Body of pancreas (tissue), 4 donors: ENCODE measurements at regions not wholly inside any gene's neighbourhood (a gene's known extent, or its start where the extent isn't known, plus 50 kb on each side); places are given as distances from the start of the nearest gene placed in this dataset.

ENCODE experiments used
- ATAC-seq: fragments of 150-250 bp; one replicate; pipeline ENCODE4 v1.9.1; 2016
- DNase-seq, 4 donors: peaks; one replicate each; pipeline ENCODE4 v3.0.0-alpha.2; 2019
- H3K27ac ChIP-seq, 4 donors: fragments of 200-600 bp; sonication (generic); 1 replicate in 3 of 4; 2 replicates in 1 of 4; pipeline versions ENCODE4 v1.5.1 to v1.6.1; 2016 to 2019; ENCODE audit warnings: mild to moderate bottlenecking in 1 of 4, mixed read lengths in 1 of 4, moderate library complexity in 1 of 4
- H3K27me3 ChIP-seq, 2 donors: fragments of 200-600 bp; sonication (generic); one replicate each; pipeline ENCODE4 v1.6.0; 2016; ENCODE audit warnings: mild to moderate bottlenecking in 1 of 2
- H3K36me3 ChIP-seq, 2 donors: fragments of 200-600 bp; sonication (generic); replicated peaks in 1 of 2; 2 replicates each; pipeline ENCODE4 v1.5.1; 2016; ENCODE audit warnings: low read depth in 2 of 2; ENCODE audit not compliant: insufficient read depth in 1 of 2
- H3K4me1 ChIP-seq: fragments of 200-600 bp; sonication (generic); one replicate; pipeline ENCODE4 v1.6.0; 2016
- H3K4me3 ChIP-seq, 2 donors: fragments of 200-600 bp; sonication (generic); 1 replicate in 1 of 2; 2 replicates in 1 of 2; pipeline ENCODE4 v1.5.1; 2016 to 2019
- H3K9me3 ChIP-seq, 3 donors: fragments of 200-600 bp; sonication (generic); 1 replicate in 2 of 3; 2 replicates in 1 of 3; pipeline ENCODE4 v1.5.1; 2016
- CTCF ChIP-seq, 7 experiments: fragments of 450-650 bp in 4 of 7; fragments of 200-600 bp in 3 of 7; sonication (generic) in 3 of 7; IDR thresholded peaks; one replicate each; pipeline ENCODE4 v1.5.1; 2016 to 2019; ENCODE audit warnings: antibody characterized with exemption in 7 of 7
- POLR2A ChIP-seq, 3 donors: fragments of 450-650 bp; IDR thresholded peaks; one replicate each; pipeline ENCODE4 v1.6.1; 2016; ENCODE audit warnings: antibody characterized with exemption in 3 of 3, mild to moderate bottlenecking in 2 of 3
- WGBS, 2 donors: methylation state at CpG; one replicate each; pipeline ENCODE4 v1.1.5; 2017; 5-methylcytosine and 5-hydroxymethylcytosine counted together
- intact Hi-C: fragments of 100-400 bp; cut with DNase I; formaldehyde crosslinking; loops from one replicate; pipeline ENCODE4 v1.15.1; 2023

DNA sequence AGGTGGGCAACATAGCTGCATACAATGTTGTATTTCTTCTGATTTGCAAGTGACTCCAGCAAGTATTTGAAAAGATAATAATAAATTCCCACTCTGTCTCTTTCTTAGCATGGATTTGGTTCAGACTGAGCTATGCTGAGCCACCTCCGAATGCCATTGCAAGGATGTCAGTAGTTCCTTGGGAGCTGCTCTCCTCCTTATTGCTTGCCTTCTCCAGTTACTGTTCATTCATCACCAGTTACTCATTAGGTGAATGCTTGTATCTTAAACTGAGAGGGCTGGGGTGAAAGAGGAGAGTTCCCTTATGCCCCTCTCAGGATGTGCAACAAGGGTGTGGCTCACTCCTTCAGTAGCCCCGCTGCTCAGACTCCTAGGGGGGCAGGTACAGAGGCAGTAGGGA lies 78.4 kb upstream of the PRKAR2B start:
- no peak for DNase-seq
- no peak for ATAC-seq
- Histone ChIP-seq H3K4me1 (no peaks in the 10 kb centered on the region), H3K36me3 (no peaks in the 10 kb centered on the region), H3K27me3 (no peaks in the 10 kb centered on the region), H3K27ac (no peak overlapping the region), H3K9me3 (no peaks in the 10 kb centered on the region), H3K4me3 (no peak overlapping the region)
- 59 to 87% methylated on average over 2 of the region's 2 CpGs for WGBS, 2 donors
- TF ChIP-seq POLR2A (IDR thresholded peaks at IDR 0.05), result no peak
- no peak for TF ChIP-seq CTCF (IDR thresholded peaks at IDR 0.05)
- intact Hi-C loops, result no loop called here

DNA sequence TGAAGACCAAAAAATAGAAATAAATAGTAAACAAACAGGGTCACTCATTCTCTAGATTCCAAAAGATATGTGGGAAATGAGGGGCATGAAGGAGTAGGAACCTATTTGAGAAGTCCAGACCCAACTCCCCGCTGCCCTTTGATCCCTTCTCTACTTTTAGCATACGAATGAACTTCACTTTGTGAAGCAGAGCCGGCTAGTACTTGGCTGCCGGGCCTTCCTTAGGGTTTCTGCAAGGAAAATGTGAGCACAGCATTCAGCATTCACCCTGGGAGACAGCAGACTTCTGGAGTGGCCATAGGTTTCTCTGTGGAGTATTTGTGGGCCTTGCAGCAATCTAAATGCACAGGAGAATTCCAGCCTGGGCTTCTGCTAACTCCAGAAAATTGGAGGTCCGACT lies 76.3 kb upstream of the PRKAR2B start:
- TF ChIP-seq CTCF (IDR thresholded peaks at IDR 0.05) (no peak), POLR2A (IDR thresholded peaks at IDR 0.05) (no peak)
- H3K27me3 ChIP-seq, result no peaks in the 10 kb centered on the region
- 61 to 73% methylated on average over 5 of the region's 5 CpGs for WGBS, 2 donors
- H3K36me3 ChIP-seq, result no peaks in the 10 kb centered on the region
- H3K9me3 ChIP-seq, result no peaks in the 10 kb centered on the region
- DNase-seq (no peak), ATAC-seq (no peak)
- intact Hi-C loops, result no loop called here
- H3K4me3 ChIP-seq, result no peak overlapping the region
- H3K4me1 ChIP-seq, result no peaks in the 10 kb centered on the region
- no peak overlapping the region for H3K27ac ChIP-seq

DNA sequence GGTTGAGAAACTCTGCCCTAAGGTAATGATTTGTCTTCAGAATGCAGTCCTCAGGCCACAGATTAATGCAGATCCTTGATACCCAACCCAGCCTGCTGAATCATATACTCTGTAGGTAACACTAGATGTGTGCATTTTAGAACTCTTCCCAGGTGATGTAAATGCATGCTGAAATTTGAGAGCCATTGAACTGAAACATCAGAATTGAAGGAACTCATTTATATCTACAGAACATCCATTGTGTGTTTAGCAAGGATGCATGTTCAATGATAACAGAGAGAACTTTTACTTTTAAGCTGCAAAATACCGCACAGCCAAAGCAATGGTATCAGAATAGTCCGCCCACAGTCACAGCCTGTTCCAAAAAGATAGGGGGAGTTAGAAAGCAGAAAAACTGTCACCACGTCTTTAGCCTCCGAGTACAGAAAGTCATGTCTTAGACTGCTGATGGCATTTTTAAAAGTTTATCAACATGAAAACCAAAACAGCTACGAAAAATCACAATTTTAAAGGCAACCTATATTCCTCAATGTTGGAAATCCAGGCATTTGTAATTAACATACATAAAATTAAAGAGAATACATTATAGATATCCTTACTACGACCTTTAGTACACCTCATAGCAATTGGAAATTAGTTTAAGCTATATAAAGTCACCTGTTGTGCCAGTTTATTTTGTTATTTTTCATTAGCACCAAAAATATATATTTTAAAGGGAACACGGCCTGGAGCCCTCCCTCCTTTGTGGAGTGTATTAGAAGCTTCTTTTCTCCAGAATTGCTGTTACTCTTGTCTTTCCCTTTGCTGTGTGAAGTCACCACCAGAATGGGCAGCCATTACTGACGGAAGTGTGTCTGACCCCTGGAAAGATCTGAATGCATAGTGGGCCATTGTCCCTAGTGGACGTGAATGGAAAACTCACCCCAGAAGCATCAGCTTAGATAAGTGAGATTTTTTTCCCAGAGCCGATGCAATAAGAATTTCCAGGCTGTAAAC lies 65.8 kb upstream of the PRKAR2B start:
- H3K4me1 ChIP-seq, result no peaks in the 10 kb centered on the region
- H3K9me3 ChIP-seq, result no peaks in the 10 kb centered on the region
- no peaks in the 10 kb centered on the region for H3K36me3 ChIP-seq
- no peak overlapping the region for H3K27ac ChIP-seq
- DNase-seq (no peak), ATAC-seq (no peak)
- intact Hi-C loops, result no loop called here
- TF ChIP-seq POLR2A (IDR thresholded peaks at IDR 0.05) (no peak), CTCF (IDR thresholded peaks at IDR 0.05) (no peak)
- no peaks in the 10 kb centered on the region for H3K27me3 ChIP-seq
- WGBS, 2 donors, result 75 to 78% methylated on average over 10 of the region's 10 CpGs
- H3K4me3 ChIP-seq, result no peak overlapping the region

- ATAC-seq, result no peak
- no peaks in the 10 kb centered on the region for H3K9me3 ChIP-seq
- no peak overlapping the region for H3K4me3 ChIP-seq
- H3K4me1 ChIP-seq, result no peaks in the 10 kb centered on the region
- intact Hi-C loops, result no loop called here
- WGBS, 2 donors, result 56 to 62% methylated on average over 9 of the region's 9 CpGs
- no peak for DNase-seq
- no peak overlapping the region for H3K27ac ChIP-seq
- TF ChIP-seq CTCF (IDR thresholded peaks at IDR 0.05) (no peak), POLR2A (IDR thresholded peaks at IDR 0.05) (no peak)
- no peaks in the 10 kb centered on the region for H3K36me3 ChIP-seq
- H3K27me3 ChIP-seq, result no peaks in the 10 kb centered on the region
Observed at GRCh38 chr7:106979551-106980357, 64.8 kb upstream of the PRKAR2B start.
